ENCODE measurements at regions not wholly inside any gene's neighbourhood (a gene's known extent, or its start where the extent isn't known, plus 50 kb on each side); places are given as distances from the start of the nearest gene placed in this dataset.

GRCh38 chr5:60529001-60529400 is 171.0 kb downstream of the DEPDC1B start:
- ATAC-seq (replicated peaks in 6 of 8) = no peak
- Histone ChIP-seq H3K4me1 (replicated peaks in 1 of 2) (no peaks in the 10 kb centered on the region), H3K27ac (no peak overlapping the region), H3K4me3 (no peak overlapping the region)
- WGBS, 10 experiments = 17 to 100% (median 50%) methylated on average over 1 to 2 of the region's 2 CpGs; no CpG with 5 or more reads in 1 of the 10 experiments
- in situ Hi-C loops (cut with MboI; ENCODE audit: low pct_unique_long_range_greater_than_20kb in 2 of 9, low sequenced_read_pairs in 9 of 9, unreplicated experiment in 9 of 9) = no loop called here

- no peak overlapping the region for H3K27ac ChIP-seq
- H3K4me3 ChIP-seq = no peak overlapping the region
- in situ Hi-C loops (cut with MboI; ENCODE audit: low pct_unique_long_range_greater_than_20kb in 2 of 9, low sequenced_read_pairs in 9 of 9, unreplicated experiment in 9 of 9) = no loop called here
- no peaks in the 10 kb centered on the region for H3K4me1 ChIP-seq (replicated peaks in 1 of 2)
- peak in 2 of 8 experiments; percentile 60 to 63 for ATAC-seq (replicated peaks in 6 of 8)
- WGBS, 10 experiments = 0 to 100% (median 90%) methylated on average over 1 to 5 of the region's 5 CpGs; no CpG with 5 or more reads in 1 of the 10 experiments
Measured at GRCh38 chr5:60527072-60527471, 172.9 kb downstream of the DEPDC1B start.

GRCh38 chr5:60526336-60526875 is 173.6 kb downstream of the DEPDC1B start:
- Histone ChIP-seq H3K4me3 (no peak overlapping the region), H3K4me1 (replicated peaks in 1 of 2) (no peaks in the 10 kb centered on the region), H3K27ac (no peak overlapping the region)
- in situ Hi-C loops (cut with MboI; ENCODE audit: low pct_unique_long_range_greater_than_20kb in 2 of 9, low sequenced_read_pairs in 9 of 9, unreplicated experiment in 9 of 9) = no loop called here
- 36 to 100% (median 86%) methylated on average over 1 to 8 of the region's 8 CpGs; no CpG with 5 or more reads in 1 of the 10 experiments for WGBS, 10 experiments
- ATAC-seq (replicated peaks in 6 of 8) = no peak

- in situ Hi-C loops (cut with MboI; ENCODE audit: low pct_unique_long_range_greater_than_20kb in 2 of 9, low sequenced_read_pairs in 9 of 9, unreplicated experiment in 9 of 9) = no loop called here
- WGBS, 10 experiments = 33 to 100% (median 89%) methylated on average over 1 to 4 of the region's 4 CpGs; no CpG with 5 or more reads in 2 of the 10 experiments
Measured at GRCh38 chr5:60522292-60522905, 177.6 kb downstream of the DEPDC1B start.

GRCh38 chr5:60521376-60522291 is 178.3 kb downstream of the DEPDC1B start:
- no peak for ATAC-seq (replicated peaks in 6 of 8)
- in situ Hi-C loops (cut with MboI; ENCODE audit: low pct_unique_long_range_greater_than_20kb in 2 of 9, low sequenced_read_pairs in 9 of 9, unreplicated experiment in 9 of 9) = no loop called here

More at GRCh38 chr5:60522292-60522905, 177.6 kb downstream of the DEPDC1B start:
- H3K4me1 ChIP-seq (replicated peaks in 1 of 2) = no peaks in the 10 kb centered on the region
- no peak overlapping the region for H3K4me3 ChIP-seq
- ATAC-seq (replicated peaks in 6 of 8) = no peak
- no peak overlapping the region for H3K27ac ChIP-seq

GRCh38 chr5:60520451-60521227 is 179.3 kb downstream of the DEPDC1B start:
- in situ Hi-C loops (cut with MboI; ENCODE audit: low pct_unique_long_range_greater_than_20kb in 2 of 9, low sequenced_read_pairs in 9 of 9, unreplicated experiment in 9 of 9) = no loop called here
- ATAC-seq (replicated peaks in 6 of 8) = no peak
- H3K27ac ChIP-seq = no peak overlapping the region

More at GRCh38 chr5:60521376-60522291, 178.3 kb downstream of the DEPDC1B start:
- WGBS, 10 experiments = 34 to 77% (median 63%) methylated on average over 2 to 5 of the region's 5 CpGs; no CpG with 5 or more reads in 1 of the 10 experiments
- H3K27ac ChIP-seq = no peak overlapping the region
- H3K4me3 ChIP-seq = no peak overlapping the region
- no peaks in the 10 kb centered on the region for H3K4me1 ChIP-seq (replicated peaks in 1 of 2)

GRCh38 chr5:60519372-60519771 is 180.6 kb downstream of the DEPDC1B start:
- WGBS, 10 experiments = 10 to 100% (median 87%) methylated on average over 1 of the region's 1 CpG; no CpG with 5 or more reads in 2 of the 10 experiments
- Histone ChIP-seq H3K4me1 (replicated peaks in 1 of 2) (no peaks in the 10 kb centered on the region), H3K4me3 (no peak overlapping the region), H3K27ac (no peak overlapping the region)
- no peak for ATAC-seq (replicated peaks in 6 of 8)
- in situ Hi-C loops (cut with MboI; ENCODE audit: low pct_unique_long_range_greater_than_20kb in 2 of 9, low sequenced_read_pairs in 9 of 9, unreplicated experiment in 9 of 9) = no loop called here

More at GRCh38 chr5:60520451-60521227, 179.3 kb downstream of the DEPDC1B start:
- 7 to 89% (median 69%) methylated on average over 1 to 5 of the region's 6 CpGs; no CpG with 5 or more reads in 2 of the 10 experiments for WGBS, 10 experiments
- H3K4me1 ChIP-seq (replicated peaks in 1 of 2) = no peaks in the 10 kb centered on the region
- no peak overlapping the region for H3K4me3 ChIP-seq

GRCh38 chr5:60517850-60518249 is 182.1 kb downstream of the DEPDC1B start:
- H3K4me1 ChIP-seq (replicated peaks in 1 of 2) = no peaks in the 10 kb centered on the region
- H3K27ac ChIP-seq = no peak overlapping the region
- WGBS, 10 experiments = 60 to 100% (median 85%) methylated on average over 1 of the region's 3 CpGs; no CpG with 5 or more reads in 6 of the 10 experiments
- in situ Hi-C loops (cut with MboI; ENCODE audit: low pct_unique_long_range_greater_than_20kb in 2 of 9, low sequenced_read_pairs in 9 of 9, unreplicated experiment in 9 of 9) = no loop called here
- ATAC-seq (replicated peaks in 6 of 8) = no peak
- no peak overlapping the region for H3K4me3 ChIP-seq

- in situ Hi-C loops (cut with MboI; ENCODE audit: low pct_unique_long_range_greater_than_20kb in 2 of 9, low sequenced_read_pairs in 9 of 9, unreplicated experiment in 9 of 9) = no loop called here
- no peak overlapping the region for H3K4me3 ChIP-seq
- WGBS, 10 experiments = 0 to 100% (median 90%) methylated on average over 1 to 3 of the region's 8 CpGs; no CpG with 5 or more reads in 3 of the 10 experiments
- no peak for ATAC-seq (replicated peaks in 6 of 8)
- H3K4me1 ChIP-seq (replicated peaks in 1 of 2) = no peaks in the 10 kb centered on the region
- H3K27ac ChIP-seq = no peak overlapping the region
Measured at GRCh38 chr5:60517094-60517694, 182.8 kb downstream of the DEPDC1B start.

- in situ Hi-C loops (cut with MboI; ENCODE audit: low pct_unique_long_range_greater_than_20kb in 2 of 9, low sequenced_read_pairs in 9 of 9, unreplicated experiment in 9 of 9) = no loop called here
- peak in 1 of 8 experiments; percentile 19 for ATAC-seq (replicated peaks in 6 of 8)
- Histone ChIP-seq H3K27ac (no peak overlapping the region), H3K4me1 (replicated peaks in 1 of 2) (no peaks in the 10 kb centered on the region), H3K4me3 (no peak overlapping the region)
- WGBS, 10 experiments = 60 to 94% (median 64%) methylated on average over 1 to 2 of the region's 2 CpGs; no CpG with 5 or more reads in 7 of the 10 experiments
Measured at GRCh38 chr5:60516688-60517087, 183.3 kb downstream of the DEPDC1B start.

- in situ Hi-C loops (cut with MboI; ENCODE audit: low pct_unique_long_range_greater_than_20kb in 2 of 9, low sequenced_read_pairs in 9 of 9, unreplicated experiment in 9 of 9) = no loop called here
Measured at GRCh38 chr5:60514152-60514551, 185.8 kb downstream of the DEPDC1B start.

GRCh38 chr5:60512117-60512516 is 187.8 kb downstream of the DEPDC1B start:
- in situ Hi-C loops (cut with MboI; ENCODE audit: low pct_unique_long_range_greater_than_20kb in 2 of 9, low sequenced_read_pairs in 9 of 9, unreplicated experiment in 9 of 9) = no loop called here
- Histone ChIP-seq H3K4me1 (replicated peaks in 1 of 2) (no peaks in the 10 kb centered on the region), H3K4me3 (no peak overlapping the region), H3K27ac (no peak overlapping the region)
- ATAC-seq (replicated peaks in 6 of 8) = peak in 3 of 8 experiments; percentile 42 to 93 (median 76)

More at GRCh38 chr5:60514152-60514551, 185.8 kb downstream of the DEPDC1B start:
- peak in 2 of 8 experiments; percentile 25 to 53 for ATAC-seq (replicated peaks in 6 of 8)
- Histone ChIP-seq H3K27ac (no peak overlapping the region), H3K4me3 (no peak overlapping the region), H3K4me1 (replicated peaks in 1 of 2) (no peaks in the 10 kb centered on the region)
- 0 to 100% (median 75%) methylated on average over 1 of the region's 1 CpG; no CpG with 5 or more reads in 1 of the 10 experiments for WGBS, 10 experiments
